AG04450 (cell line): ENCODE measurements at regions not wholly inside any gene's neighbourhood (a gene's known extent, or its start where the extent isn't known, plus 50 kb on each side); places are given as distances from the start of the nearest gene placed in this dataset.

ENCODE experiments used
- CTCF ChIA-PET: fragments of 300-600, 350-600 bp; formaldehyde crosslinking; extraction: SDS; loops from one replicate; lab custom pipeline; 2022; ENCODE audit warnings: antibody characterized with exemption, inconsistent platforms; lab: Charles Lee
- POLR2A ChIA-PET: fragments of 350-600 bp; formaldehyde crosslinking; extraction: SDS; loops from one replicate; lab custom pipeline; 2021; ENCODE audit warnings: antibody characterized with exemption, inconsistent platforms; lab: Yijun Ruan, JAX
- DNase-seq: peaks from one replicate; pipeline ENCODE4 v3.0.0-alpha.2; 2011; ENCODE audit warnings: low read depth, low spot score
- H3K27ac ChIP-seq: one replicate; pipeline ENCODE4 v1.5.1; 2012; ENCODE audit warnings: low read depth, low read length, control low read depth
- H3K27me3 ChIP-seq: one replicate; pipeline ENCODE4 v1.6.0; 2012; ENCODE audit warnings: low read length; ENCODE audit not compliant: control insufficient read depth, insufficient read depth
- H3K4me3 ChIP-seq: 2 replicates; pipeline ENCODE4 v1.5.1; 2011; ENCODE audit warnings: mild to moderate bottlenecking, low read depth, low read length, control low read depth
- H3K9me3 ChIP-seq: 2 replicates; pipeline ENCODE4 v1.5.1; 2012; ENCODE audit warnings: low read length; ENCODE audit not compliant: control insufficient read depth, insufficient read depth
- TF ChIP-seq, protein P1 (sequence below): IDR thresholded peaks from 2 replicates; pipeline ENCODE4 v1.5.1; 2011; ENCODE audit warnings: low read depth, low read length, control low read depth, inconsistent platforms

DNA sequence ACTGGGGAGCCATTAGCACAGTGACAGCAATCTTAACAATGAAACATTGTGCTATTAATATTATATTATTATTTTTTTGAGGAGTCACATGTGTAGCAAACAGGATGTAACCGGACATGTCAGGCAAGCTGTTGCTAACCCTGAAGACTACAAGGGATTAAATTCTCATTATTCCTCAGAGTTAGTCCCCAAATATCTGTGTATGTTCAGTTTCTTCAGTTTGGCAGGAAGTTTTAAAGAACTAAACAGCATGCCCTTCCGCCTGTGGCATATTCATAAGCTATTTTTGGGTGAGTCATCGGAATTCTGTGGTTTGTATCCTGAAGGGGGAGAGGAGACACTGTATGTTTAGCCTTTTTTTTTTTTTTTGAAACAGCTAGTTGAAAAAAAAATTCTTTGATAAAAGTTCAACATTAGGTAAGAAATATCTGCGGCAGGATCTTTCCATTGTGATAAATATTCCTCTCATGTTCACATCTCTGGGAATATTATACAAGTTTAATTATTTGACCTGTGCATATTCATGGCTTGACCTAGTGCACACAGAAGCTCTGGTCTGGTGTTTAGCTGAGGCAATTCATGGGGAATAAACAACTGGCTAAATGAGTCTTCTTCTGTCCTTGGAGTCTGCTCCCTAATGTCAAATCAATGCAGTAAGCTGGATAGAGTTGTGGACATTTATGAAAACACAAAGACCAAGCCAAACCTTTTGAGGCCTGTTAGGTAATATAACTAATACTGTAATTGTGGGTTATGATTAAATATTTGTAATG lies 202.7 kb upstream of the CDKN2B start:
- Histone ChIP-seq H3K27me3 (no peaks in the 10 kb centered on the region), H3K9me3 (no peaks in the 10 kb centered on the region), H3K27ac (no peak overlapping the region), H3K4me3 (no peak overlapping the region)
- ChIA-PET POLR2A (interaction anchor here (0.7 to 1.4 kb wide), 3 partner anchors 9 to 203 kb away, joined by 5 to 8 read pairs (median 6); partner anchors contain the start of gene CDKN2B), CTCF (interaction anchor here (0.5 to 3.7 kb wide), 6 partner anchors 17 to 400 kb away, joined by 3 to 19 read pairs (median 4); partner anchors contain the start of gene CDKN2B)
- peak; percentile 69 for DNase-seq
- TF ChIP-seq, protein P1, sequence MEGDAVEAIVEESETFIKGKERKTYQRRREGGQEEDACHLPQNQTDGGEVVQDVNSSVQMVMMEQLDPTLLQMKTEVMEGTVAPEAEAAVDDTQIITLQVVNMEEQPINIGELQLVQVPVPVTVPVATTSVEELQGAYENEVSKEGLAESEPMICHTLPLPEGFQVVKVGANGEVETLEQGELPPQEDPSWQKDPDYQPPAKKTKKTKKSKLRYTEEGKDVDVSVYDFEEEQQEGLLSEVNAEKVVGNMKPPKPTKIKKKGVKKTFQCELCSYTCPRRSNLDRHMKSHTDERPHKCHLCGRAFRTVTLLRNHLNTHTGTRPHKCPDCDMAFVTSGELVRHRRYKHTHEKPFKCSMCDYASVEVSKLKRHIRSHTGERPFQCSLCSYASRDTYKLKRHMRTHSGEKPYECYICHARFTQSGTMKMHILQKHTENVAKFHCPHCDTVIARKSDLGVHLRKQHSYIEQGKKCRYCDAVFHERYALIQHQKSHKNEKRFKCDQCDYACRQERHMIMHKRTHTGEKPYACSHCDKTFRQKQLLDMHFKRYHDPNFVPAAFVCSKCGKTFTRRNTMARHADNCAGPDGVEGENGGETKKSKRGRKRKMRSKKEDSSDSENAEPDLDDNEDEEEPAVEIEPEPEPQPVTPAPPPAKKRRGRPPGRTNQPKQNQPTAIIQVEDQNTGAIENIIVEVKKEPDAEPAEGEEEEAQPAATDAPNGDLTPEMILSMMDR = no peak

DNA sequence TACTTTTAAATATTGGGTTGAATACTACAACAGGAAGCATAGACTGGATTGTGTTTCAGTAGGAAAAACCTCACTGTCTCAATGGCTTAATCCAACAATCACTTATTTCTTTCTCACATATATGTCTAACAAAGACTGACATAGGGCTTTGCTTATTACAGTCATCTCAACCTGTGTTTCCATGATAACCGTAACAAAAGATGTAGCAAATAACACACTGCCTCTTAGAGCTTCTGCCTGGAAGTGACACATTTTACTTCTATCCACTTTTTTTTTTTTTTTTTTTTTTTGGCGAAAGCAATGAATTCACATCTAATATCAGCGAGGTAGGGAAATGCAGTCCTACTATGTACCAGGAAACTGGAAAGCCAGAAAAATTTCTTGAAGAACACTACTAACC lies 204.9 kb upstream of the CDKN2B start:
- CTCF ChIA-PET = interaction anchor here (1.4 to 3.7 kb wide), 6 partner anchors 11 to 400 kb away, joined by 3 to 19 read pairs (median 9); partner anchors contain the start of gene CDKN2B
- TF ChIP-seq, protein P1 = no peak
- Histone ChIP-seq H3K4me3 (no peak overlapping the region), H3K27me3 (no peaks in the 10 kb centered on the region), H3K27ac (peak overlapping the region; percentile 32), H3K9me3 (no peaks in the 10 kb centered on the region)
- no peak for DNase-seq
- POLR2A ChIA-PET = no interaction called here

DNA sequence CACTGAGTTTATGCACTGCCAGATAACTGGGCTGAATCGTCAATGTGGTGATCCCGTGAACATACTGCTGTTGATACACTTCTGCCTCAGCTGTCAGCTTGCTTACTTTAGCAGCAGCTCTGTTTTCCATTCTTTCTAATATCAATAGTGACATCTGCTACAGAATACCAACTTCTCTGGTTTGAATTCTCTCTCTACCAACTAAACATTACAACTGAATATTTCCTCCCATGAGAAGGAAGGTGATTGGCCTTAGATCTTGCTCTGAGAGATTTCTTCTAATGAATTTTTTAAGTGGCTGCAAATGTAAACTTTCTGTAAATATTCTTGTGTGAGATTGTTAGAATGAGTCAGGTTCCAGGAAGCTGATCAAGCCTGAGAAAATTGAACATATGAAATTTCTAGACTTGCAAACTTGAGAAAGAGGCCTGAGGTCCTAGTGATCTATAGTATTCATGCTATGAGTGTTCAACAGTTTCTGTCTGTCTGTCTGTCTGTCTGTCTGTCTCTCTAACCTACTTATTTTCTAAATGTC lies 205.5 kb upstream of the CDKN2B start:
- TF ChIP-seq, protein P1 = no peak
- peak overlapping the region; percentile 32 for H3K27ac ChIP-seq
- ChIA-PET POLR2A (no interaction called here), CTCF (interaction anchor here (1.5 to 3.7 kb wide), 4 partner anchors 11 to 401 kb away, joined by 3 to 19 read pairs (median 10); partner anchors contain the start of gene CDKN2B)
- no peak overlapping the region for H3K4me3 ChIP-seq
- H3K9me3 ChIP-seq = no peaks in the 10 kb centered on the region
- no peak for DNase-seq
- no peaks in the 10 kb centered on the region for H3K27me3 ChIP-seq

- DNase-seq = no peak
- Histone ChIP-seq H3K27me3 (no peaks in the 10 kb centered on the region), H3K27ac (no peak overlapping the region), H3K4me3 (no peak overlapping the region), H3K9me3 (no peaks in the 10 kb centered on the region)
- CTCF ChIA-PET = interaction anchor here (2.8 kb wide), 1 partner anchor 23 kb away, joined by 13 read pairs; no protein-coding TSS in a partner anchor
- POLR2A ChIA-PET = no interaction called here
- TF ChIP-seq, protein P1 = no peak
Observed at GRCh38 chr9:22215521-22215920, 206.4 kb upstream of the CDKN2B start.

DNA sequence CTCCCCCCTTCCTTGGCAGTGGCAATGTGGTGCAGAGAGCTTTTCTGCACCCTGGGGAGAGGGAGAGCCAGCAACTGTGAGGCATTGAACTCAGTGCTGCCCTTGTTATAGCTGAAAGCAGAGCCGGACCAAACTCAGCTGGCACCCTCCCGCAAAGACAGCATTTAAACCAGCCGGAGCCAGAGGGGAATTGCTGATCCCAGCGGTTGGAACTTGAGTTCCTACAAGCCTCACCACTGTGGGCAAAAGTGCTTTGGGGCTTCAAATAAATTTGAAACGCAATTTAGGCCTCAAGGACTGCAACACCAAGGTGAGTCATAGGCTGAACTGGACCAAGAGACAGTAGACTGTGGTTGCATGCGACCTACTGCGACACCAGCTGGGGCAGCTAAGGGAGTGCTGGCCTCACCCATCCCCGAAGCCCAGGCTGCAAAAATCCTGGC lies 207.6 kb upstream of the CDKN2B start:
- Histone ChIP-seq H3K27me3 (no peaks in the 10 kb centered on the region), H3K4me3 (no peak overlapping the region), H3K27ac (no peak overlapping the region), H3K9me3 (no peaks in the 10 kb centered on the region)
- ChIA-PET POLR2A (interaction anchor here (0.5 kb wide), 1 partner anchor 55 kb away, joined by 3 read pairs; no protein-coding TSS in a partner anchor), CTCF (interaction anchor here (0.7 to 1.2 kb wide), 5 partner anchors 17 to 403 kb away, joined by 3 to 5 read pairs (median 4); no protein-coding TSS in a partner anchor)
- DNase-seq = no peak
- TF ChIP-seq, protein P1 = no peak
